ELR (cell line): ENCODE measurements at regions not wholly inside any gene's neighbourhood (a gene's known extent, or its start where the extent isn't known, plus 50 kb on each side); places are given as distances from the start of the nearest gene placed in this dataset.
A peak's percentile ranks its signal among the peaks of the same experiment; 100 is the strongest.

ENCODE experiments used
- DNase-seq: peaks from one replicate; pipeline ENCODE4 v3.0.0-alpha.2; 2015; ENCODE audit warnings: low read depth

GRCh38 chr2:134122610-134123009 lies 131.3 kb upstream of the MGAT5 start:
- no peak for DNase-seq

DNA sequence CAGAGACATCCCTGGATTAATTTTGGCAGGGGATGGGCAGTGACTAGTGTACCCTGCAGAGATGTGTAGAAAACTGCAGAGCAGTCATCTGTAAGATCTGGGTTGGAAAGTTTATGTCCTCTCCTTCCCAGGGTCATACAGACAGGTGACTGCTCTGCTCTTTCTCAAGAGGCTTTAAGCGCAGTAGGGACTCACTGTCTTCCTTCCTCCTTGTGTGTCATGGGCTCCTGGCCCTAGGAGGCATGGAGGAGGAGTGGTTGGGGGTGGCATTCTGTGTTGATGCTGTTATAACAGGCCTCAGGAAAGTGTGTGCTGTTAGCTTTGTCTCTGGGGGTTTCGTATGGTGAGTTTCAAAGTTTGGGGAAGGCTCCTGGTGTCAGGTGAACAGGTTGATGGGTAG lies 130.5 kb upstream of the MGAT5 start:
- no peak for DNase-seq

GRCh38 chr2:134124047-134124753 lies 129.7 kb upstream of the MGAT5 start:
- DNase-seq = no peak

- no peak for DNase-seq
Measured at GRCh38 chr2:134127496-134127895, 126.4 kb upstream of the MGAT5 start.

DNA sequence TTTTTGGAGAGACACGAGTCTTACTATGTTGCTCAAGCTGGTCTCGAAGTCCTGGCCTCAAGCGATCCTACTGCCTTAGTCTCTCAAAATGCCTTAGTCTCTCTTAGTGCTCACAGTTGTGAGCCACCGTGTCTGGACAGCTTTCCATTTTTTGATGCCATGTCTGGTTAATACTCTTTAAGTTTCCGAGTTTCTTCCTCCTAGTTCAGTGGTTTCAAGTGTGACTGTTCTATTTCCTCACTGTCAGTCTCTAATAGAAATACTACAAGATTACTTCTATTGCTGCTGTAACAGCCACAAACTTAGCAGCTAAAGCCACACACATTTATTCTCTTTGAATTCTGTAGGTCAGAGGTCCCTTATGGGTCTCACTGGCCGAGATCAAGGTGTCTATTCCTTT lies 125.1 kb upstream of the MGAT5 start:
- DNase-seq = no peak

- no peak for DNase-seq
Measured at GRCh38 chr2:134129900-134130537, 123.9 kb upstream of the MGAT5 start.

GRCh38 chr2:134131681-134132489 lies 122.0 kb upstream of the MGAT5 start:
- DNase-seq = no peak

DNA sequence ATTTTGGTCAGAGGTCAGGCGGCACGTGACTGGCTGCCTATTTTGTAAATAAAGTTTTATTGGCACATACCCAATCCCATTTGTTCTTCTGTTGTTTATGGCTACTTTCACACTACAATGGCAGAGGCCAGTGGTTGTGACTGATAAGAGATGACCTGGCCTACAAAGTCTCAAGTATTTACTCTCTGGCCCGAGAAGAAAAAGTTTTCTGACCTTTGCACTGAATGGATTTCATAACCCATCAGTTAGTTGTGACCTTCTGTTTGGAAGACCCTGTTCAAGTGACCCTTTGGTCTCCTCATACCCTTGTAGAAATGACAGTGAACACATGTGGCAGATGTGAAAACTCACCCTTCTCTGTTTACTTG lies 121.4 kb upstream of the MGAT5 start:
- no peak for DNase-seq

DNA sequence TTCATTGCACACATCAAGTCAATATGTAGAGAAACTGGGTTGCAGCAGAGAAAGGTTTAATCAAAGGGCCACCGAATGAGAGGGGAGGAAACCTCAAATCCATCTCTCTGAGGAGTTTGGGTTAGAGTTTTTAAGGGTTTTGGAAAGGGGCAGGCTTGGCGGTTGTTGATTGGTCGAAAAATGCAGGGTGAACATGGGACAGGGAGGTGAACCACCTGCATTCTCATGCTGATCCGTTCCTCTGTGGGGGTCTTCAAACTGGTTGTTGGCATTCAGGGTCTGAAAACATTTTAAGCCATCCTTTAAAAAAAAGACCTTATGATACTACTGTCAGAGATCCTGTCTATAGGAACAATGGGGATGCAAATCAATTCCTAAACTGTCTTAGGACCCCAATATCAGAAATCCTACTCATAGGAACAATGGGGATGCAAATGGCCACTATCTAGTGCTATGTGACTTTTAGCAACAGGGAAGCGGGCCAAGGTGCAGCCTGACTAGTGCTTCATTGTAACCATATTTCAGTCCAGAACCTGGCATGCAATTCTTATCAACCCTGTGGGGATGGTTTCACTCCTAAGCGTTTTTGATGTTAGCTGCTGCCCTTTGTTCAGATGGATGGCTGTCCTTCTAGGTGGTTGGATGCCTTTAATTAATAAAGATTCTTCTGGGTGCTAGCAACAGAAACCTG lies 120.1 kb upstream of the MGAT5 start:
- no peak for DNase-seq

- DNase-seq = no peak
Measured at GRCh38 chr2:134134313-134134706, 119.6 kb upstream of the MGAT5 start.

DNA sequence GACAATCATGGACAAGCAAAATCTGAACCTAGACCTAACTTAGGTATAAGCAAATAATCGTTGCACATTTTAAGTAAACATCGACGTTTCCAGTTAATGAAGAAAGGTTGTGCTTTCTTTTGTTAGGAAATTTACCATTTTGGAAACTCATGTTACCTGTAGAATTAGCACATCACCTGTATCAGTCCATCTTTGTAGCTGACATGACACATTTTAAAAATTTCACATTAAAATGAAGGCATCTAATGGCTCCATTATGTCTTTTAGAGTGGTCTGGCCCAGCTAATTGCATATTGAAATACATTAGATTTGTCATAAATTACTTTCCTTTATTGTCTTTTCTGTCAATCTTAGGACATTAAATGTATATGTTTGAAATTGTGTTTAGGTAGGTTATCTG lies 119.0 kb upstream of the MGAT5 start:
- no peak for DNase-seq

GRCh38 chr2:134135793-134136192 lies 118.1 kb upstream of the MGAT5 start:
- no peak for DNase-seq

DNA sequence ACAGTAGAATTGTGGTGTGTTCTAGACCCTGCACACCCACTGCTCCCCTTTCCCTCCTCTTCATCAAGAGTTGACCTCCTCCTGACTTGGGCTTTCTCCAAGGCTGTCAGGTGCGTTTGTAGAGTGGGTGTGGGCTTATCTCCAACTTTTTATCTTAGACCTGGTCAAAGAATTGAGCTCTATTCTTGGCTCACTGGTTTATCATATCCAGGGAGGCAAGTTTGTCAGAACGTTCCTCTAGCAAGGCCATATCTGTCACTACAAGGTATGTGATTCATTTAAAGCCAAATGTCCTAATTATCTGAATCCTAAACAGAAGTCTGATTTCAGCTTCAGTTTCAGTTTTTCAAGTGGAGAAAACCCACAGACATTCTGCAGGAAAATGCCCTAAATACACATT lies 117.1 kb upstream of the MGAT5 start:
- no peak for DNase-seq

DNA sequence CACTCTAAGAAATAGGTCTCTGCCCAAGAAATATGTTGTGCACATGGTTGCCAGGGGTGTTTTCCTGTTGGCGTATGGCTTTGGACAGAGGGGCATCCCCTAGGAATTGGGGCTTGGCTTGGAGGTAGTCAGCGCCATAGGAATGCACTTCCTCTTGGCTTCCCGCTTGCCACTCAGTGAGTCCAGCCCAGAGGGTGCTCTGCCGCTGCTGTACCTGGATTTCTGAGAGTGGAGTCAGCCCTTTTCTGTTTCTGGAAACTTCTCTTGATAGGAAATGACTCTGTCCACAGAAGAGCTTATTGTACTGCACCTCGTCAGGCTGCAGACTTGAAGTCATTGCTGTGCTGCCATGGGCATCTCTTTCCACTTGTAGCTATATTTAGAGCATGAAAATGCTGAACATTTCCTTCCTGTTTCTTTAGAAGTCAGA lies 116.7 kb upstream of the MGAT5 start:
- DNase-seq = peak; percentile 92

- DNase-seq = no peak
Measured at GRCh38 chr2:134138115-134138514, 115.8 kb upstream of the MGAT5 start.

DNA sequence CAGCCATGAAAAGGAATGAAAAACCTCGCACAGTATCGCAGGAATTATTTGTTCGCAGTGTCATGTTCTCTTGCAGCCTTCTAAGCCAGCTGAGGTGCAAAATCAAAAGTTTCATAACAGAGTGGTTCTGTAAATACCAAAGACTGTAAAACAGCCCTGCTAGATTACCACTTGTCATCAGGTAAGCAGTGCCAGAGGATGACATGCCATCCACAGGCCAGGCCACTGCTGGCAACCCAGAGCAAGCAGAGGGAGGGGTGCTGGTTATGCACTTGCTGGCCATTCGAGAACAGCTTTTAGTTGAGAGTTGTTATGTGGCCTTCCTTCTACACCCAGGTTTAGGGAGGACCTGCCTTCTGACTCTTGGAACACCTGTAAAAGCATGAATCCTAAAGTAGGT lies 114.3 kb upstream of the MGAT5 start:
- DNase-seq = no peak

GRCh38 chr2:134140251-134140661 lies 113.6 kb upstream of the MGAT5 start:
- DNase-seq = no peak

- no peak for DNase-seq
Measured at GRCh38 chr2:134141598-134142340, 112.1 kb upstream of the MGAT5 start.

GRCh38 chr2:134142341-134142738 lies 111.5 kb upstream of the MGAT5 start:
- peak; percentile 43 for DNase-seq

DNA sequence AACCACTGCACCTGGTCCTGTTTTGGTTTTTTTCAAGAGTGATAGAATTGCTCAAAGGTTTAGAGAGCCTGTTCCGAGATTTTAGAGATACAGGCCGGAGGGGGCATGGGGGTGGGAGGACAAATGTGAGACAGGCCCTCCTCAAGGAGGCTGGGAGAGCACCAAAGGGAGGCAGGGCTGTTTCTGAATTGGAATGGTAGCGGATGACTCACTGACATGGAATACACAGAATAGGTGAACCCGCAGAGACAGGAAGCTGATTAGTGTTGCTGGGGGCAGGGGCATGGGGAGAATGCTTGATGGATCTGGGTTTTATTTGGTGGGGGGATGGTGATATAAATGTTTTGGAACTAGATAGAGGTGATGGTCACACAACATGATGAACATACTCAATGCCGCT lies 111.0 kb upstream of the MGAT5 start:
- peak; percentile 87 for DNase-seq

DNA sequence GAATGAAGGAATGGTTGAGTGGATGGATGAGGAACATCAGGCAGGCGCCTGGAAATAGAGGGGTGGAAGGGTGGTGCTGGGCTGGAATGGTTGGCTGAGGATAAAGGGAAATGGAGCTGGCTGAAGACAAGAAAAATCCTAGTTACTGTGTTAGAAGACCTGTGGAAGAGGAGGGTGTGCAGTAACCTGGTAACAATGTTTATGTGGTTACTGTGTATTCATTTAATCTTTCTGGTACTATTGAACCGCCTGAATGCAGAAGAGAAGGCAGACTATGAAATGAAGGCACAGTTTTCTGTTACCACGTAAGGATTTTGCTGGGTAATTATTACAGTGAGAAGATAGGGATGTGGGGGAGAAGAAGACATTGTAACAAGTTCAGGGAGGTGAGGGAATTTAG lies 110.3 kb upstream of the MGAT5 start:
- no peak for DNase-seq

DNA sequence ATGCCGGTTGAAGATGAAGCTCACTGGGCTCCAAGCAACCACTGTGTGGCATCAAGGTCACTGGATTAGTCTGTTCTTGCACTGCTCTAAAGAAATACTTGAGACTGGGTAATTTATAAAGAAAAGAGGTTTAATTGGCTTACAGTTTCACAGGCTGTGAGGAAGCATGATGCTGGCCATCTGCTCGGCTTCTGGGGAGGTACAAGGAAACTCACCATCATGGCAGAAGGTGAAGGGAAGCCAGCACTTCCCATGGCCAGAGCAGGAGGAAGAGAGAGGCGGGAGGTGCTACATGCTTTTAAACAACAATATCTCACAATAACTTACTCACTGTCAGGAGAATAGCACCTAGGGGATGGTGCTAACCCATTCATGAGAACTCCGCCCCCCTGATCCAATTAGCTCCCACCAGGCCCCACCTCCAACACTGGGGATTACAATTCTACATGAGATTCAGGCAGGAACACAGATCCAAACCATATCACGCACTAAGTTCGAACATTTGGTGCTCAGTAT lies 109.7 kb upstream of the MGAT5 start:
- no peak for DNase-seq
